HEK293T (cell line): ENCODE measurements at regions not wholly inside any gene's neighbourhood (a gene's known extent, or its start where the extent isn't known, plus 50 kb on each side); places are given as distances from the start of the nearest gene placed in this dataset.
"Not testable (repeated sequence)": the region's sequence is repeated elsewhere in the genome, so short reads cannot be mapped to it uniquely, and the experiment has no call there.

ENCODE experiments used
- ELF4 ChIP-seq: fragments of 450-650 bp; IDR thresholded peaks from 2 replicates; pipeline ENCODE4 v1.6.1; 2017; ENCODE audit warnings: antibody characterized with exemption
- FOXA1 ChIP-seq: fragments of 450-650 bp; IDR thresholded peaks from 2 replicates; pipeline ENCODE4 v1.6.1; 2016; ENCODE audit warnings: mild to moderate bottlenecking
- FOXM1 ChIP-seq: fragments of 450-650 bp; IDR thresholded peaks from 2 replicates; pipeline ENCODE4 v1.6.1; 2017; ENCODE audit warnings: mild to moderate bottlenecking, borderline replicate concordance
- HDGF ChIP-seq: fragments of 450-650 bp; IDR thresholded peaks from 2 replicates; pipeline ENCODE4 v1.6.1; 2017; ENCODE audit warnings: antibody characterized with exemption, borderline replicate concordance
- PKNOX1 ChIP-seq: fragments of 450-650 bp; IDR thresholded peaks from 2 replicates; pipeline ENCODE4 v1.6.1; 2016
- TARDBP ChIP-seq: fragments of 450-650 bp; IDR thresholded peaks from 2 replicates; pipeline ENCODE4 v1.6.1; 2016
- ZNF384 ChIP-seq: fragments of 450-650 bp; IDR thresholded peaks from 2 replicates; pipeline ENCODE4 v1.6.1; 2016

- not testable (repeated sequence) for TF ChIP-seq ZNF384, FOXM1, ELF4, TARDBP, PKNOX1, FOXA1, HDGF
These were observed 186.7 kb downstream of the SPATA31A1 start for GRCh38 chr9:39542157-39542556.
